IMR-90 (cell line): ENCODE measurements at regions not wholly inside any gene's neighbourhood (a gene's known extent, or its start where the extent isn't known, plus 50 kb on each side); places are given as distances from the start of the nearest gene placed in this dataset.

Experiments
- ATAC-seq: fragments of 200-7000 bp; cut with Tn5 transposase; 2 replicates; pipeline ENCODE4 v1.9.1; 2020; ENCODE audit warnings: low read depth, mild to moderate bottlenecking, moderate library complexity
- BruUV-seq: library from RNA; stranded (reverse); fragments of 400-500 nt; replicated peaks from 2 replicates; lab custom pipeline; 2021; lab: Mats Ljungman, UMichigan
- CTCF ChIA-PET: fragments of 300-600 bp; formaldehyde crosslinking; extraction: SDS; loops from one replicate; lab custom pipeline; 2021; ENCODE audit warnings: antibody characterized with exemption; lab: Yijun Ruan, JAX
- POLR2A ChIA-PET: fragments of 300-600 bp; sonication (Branson Sonifier 250); formaldehyde crosslinking; loops from one replicate; lab custom pipeline; 2022; ENCODE audit warnings: antibody characterized with exemption; ENCODE audit not compliant: unreplicated experiment; lab: Charles Lee
- DNase-seq: peaks from one replicate; pipeline ENCODE4 v3.0.0; 2013
- H2AFZ ChIP-seq: replicated peaks from 2 replicates; pipeline ENCODE3; 2013; ENCODE audit warnings: low read length, mild to moderate bottlenecking; ENCODE audit not compliant: poor library complexity
- H2AK5ac ChIP-seq: 2 replicates; pipeline ENCODE4 v1.6.1; 2013; ENCODE audit warnings: low read depth, low read length, inconsistent platforms
- H2AK9ac ChIP-seq: replicated peaks from 2 replicates; pipeline ENCODE3; 2013; ENCODE audit warnings: mild to moderate bottlenecking, low read depth, low read length, moderate library complexity; ENCODE audit not compliant: poor library complexity
- H2BK120ac ChIP-seq: 2 replicates; pipeline ENCODE4 v1.6.1; 2013; ENCODE audit warnings: low read depth, low read length, inconsistent platforms
- H2BK15ac ChIP-seq: 3 replicates; pipeline ENCODE4 v1.6.1; 2013; ENCODE audit warnings: low read depth, low read length, inconsistent platforms
- H2BK20ac ChIP-seq: 2 replicates; pipeline ENCODE4 v1.6.1; 2013; ENCODE audit warnings: low read depth, mild to moderate bottlenecking, inconsistent platforms, low read length, moderate library complexity
- H2BK5ac ChIP-seq: 2 replicates; pipeline ENCODE4 v1.6.1; 2013; ENCODE audit warnings: mild to moderate bottlenecking, low read depth, low read length, inconsistent platforms; ENCODE audit not compliant: poor library complexity, severe bottlenecking
- H3K14ac ChIP-seq: replicated peaks from 2 replicates; pipeline ENCODE4 v1.6.1; 2013; ENCODE audit warnings: low read depth, low read length, inconsistent platforms
- H3K18ac ChIP-seq: 2 replicates; pipeline ENCODE4 v1.6.1; 2013; ENCODE audit warnings: low read depth, low read length, control low read depth
- H3K23ac ChIP-seq: 2 replicates; pipeline ENCODE4 v1.6.1; 2013; ENCODE audit warnings: low read depth, low read length, inconsistent platforms
- H3K27ac ChIP-seq: 2 replicates; pipeline ENCODE4 v1.5.1; 2013; ENCODE audit warnings: mild to moderate bottlenecking, control low read depth, low read length; ENCODE audit not compliant: insufficient read depth
- H3K27me3 ChIP-seq: 2 replicates; pipeline ENCODE4 v1.6.1; 2013; ENCODE audit warnings: low read length; ENCODE audit not compliant: control insufficient read depth, insufficient read depth
- H3K36me3 ChIP-seq: 2 replicates; pipeline ENCODE4 v1.6.1; 2013; ENCODE audit warnings: low read length, mixed read lengths; ENCODE audit not compliant: control insufficient read depth, insufficient read depth
- H3K4ac ChIP-seq: 2 replicates; pipeline ENCODE4 v1.6.1; 2013; ENCODE audit warnings: low read depth, low read length, inconsistent platforms
- H3K4me1 ChIP-seq: 2 replicates; pipeline ENCODE4 v1.6.1; 2013; ENCODE audit warnings: low read length, mixed read lengths; ENCODE audit not compliant: control insufficient read depth, insufficient read depth
- H3K4me2 ChIP-seq: 2 replicates; pipeline ENCODE4 v1.6.1; 2013; ENCODE audit warnings: low read depth, mild to moderate bottlenecking, control low read depth, low read length, moderate library complexity
- H3K4me3 ChIP-seq: 2 replicates; pipeline ENCODE4 v1.5.1; 2013; ENCODE audit warnings: low read depth, mild to moderate bottlenecking, control low read depth, low read length, moderate library complexity; ENCODE audit not compliant: insufficient read depth
- H3K56ac ChIP-seq: 2 replicates; pipeline ENCODE4 v1.6.1; 2013; ENCODE audit warnings: low read length, inconsistent platforms; ENCODE audit not compliant: insufficient read depth; ENCODE audit errors: extremely low read depth
- H3K79me1 ChIP-seq, 2 experiments: 2 replicates each; pipeline ENCODE4 v1.6.1; 2013; ENCODE audit warnings: low read length in 2 of 2, inconsistent platforms in 1 of 2, low read depth in 1 of 2
- H3K9ac ChIP-seq: 2 replicates; pipeline ENCODE4 v1.6.1; 2013; ENCODE audit warnings: low read depth, low read length, control low read depth
- H3K9me1 ChIP-seq: 2 replicates; pipeline ENCODE4 v1.6.1; 2013; ENCODE audit warnings: low read length, inconsistent platforms; ENCODE audit not compliant: insufficient read depth
- H3K9me3 ChIP-seq: 2 replicates; pipeline ENCODE4 v1.6.1; 2013; ENCODE audit warnings: low read length; ENCODE audit not compliant: control insufficient read depth, insufficient read depth
- H4K20me1 ChIP-seq: 2 replicates; pipeline ENCODE4 v1.6.1; 2013; ENCODE audit warnings: low read length, inconsistent platforms; ENCODE audit not compliant: insufficient read depth
- H4K5ac ChIP-seq: 2 replicates; pipeline ENCODE4 v1.6.1; 2013; ENCODE audit warnings: mild to moderate bottlenecking, low read depth, low read length, control low read depth
- H4K8ac ChIP-seq, 2 experiments: 2 replicates each; pipeline ENCODE4 v1.6.1; 2013; ENCODE audit warnings: low read depth in 2 of 2, low read length in 2 of 2, control low read depth in 1 of 2, inconsistent platforms in 1 of 2
- H4K91ac ChIP-seq: 2 replicates; pipeline ENCODE4 v1.6.1; 2013; ENCODE audit warnings: low read depth, low read length, inconsistent platforms; ENCODE audit not compliant: insufficient read depth
- RCOR1 ChIP-seq: IDR thresholded peaks from 2 replicates; pipeline ENCODE4 v1.6.1; 2012; ENCODE audit warnings: mild to moderate bottlenecking, low read length, improper control_type of control experiment; ENCODE audit not compliant: insufficient replicate concordance
- SMC3 ChIP-seq: fragments of 150-350 bp; IDR thresholded peaks from 2 replicates; pipeline ENCODE4 v1.6.1; 2016; ENCODE audit warnings: low read depth, mild to moderate bottlenecking, antibody characterized with exemption, low read length, moderate library complexity
- WGBS, 2 experiments: methylation state at CpG; one replicate each; pipeline versions ENCODE4 v1.1.5 to v1.1.7; 2013; ENCODE audit warnings: missing lambda C conversion rate in 2 of 2; ENCODE audit not compliant: insufficient read length in 1 of 2; ENCODE audit errors: extremely low coverage in 2 of 2; 5-methylcytosine and 5-hydroxymethylcytosine counted together
- dilution Hi-C: fragments of 300-500 bp; cut with HindIII; formaldehyde crosslinking; loops from one replicate; pipeline ENCODE4 v1.14.3; 2018; ENCODE audit warnings: low sequenced_read_pairs; ENCODE audit not compliant: unreplicated experiment
- in situ Hi-C: fragments of 300-500 bp; cut with MboI; formaldehyde crosslinking; loops from 3 replicates; pipeline ENCODE4 v1.14.3; 2019; ENCODE audit warnings: low sequenced_read_pairs, inconsistent platforms, mixed read lengths
- intact Hi-C: fragments of 100-400 bp; cut with micrococcal nuclease; formaldehyde crosslinking; loops from 2 replicates; pipeline ENCODE4 v1.10.0; 2022

DNA sequence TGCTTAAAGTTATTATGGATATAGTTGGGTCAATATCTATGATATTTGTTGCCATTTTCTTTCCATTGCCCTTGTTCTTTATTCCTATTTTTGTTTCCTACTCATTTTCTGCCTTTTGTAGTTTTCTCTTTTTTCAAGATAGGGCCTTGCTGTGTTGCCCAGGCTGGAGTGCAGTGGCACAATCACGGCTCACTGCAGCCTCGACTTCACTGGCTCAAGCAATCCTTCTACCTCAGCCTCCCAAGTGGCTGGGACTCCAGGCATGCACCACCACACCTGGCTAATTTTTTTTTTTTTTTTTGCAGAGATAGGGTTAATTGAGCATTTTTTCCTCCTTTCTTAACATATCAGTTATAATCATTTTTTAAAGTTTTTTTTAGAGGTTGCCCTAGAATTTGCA is 92.7 kb downstream of the TOMM20 start:
- CTCF ChIA-PET = no interaction called here
- BruUV-seq = no TSS peak
- TF ChIP-seq RCOR1 = no peak
- no peak for TF ChIP-seq SMC3

More for the DNA sequence above, 92.7 kb downstream of the TOMM20 start:
- H2AFZ ChIP-seq = no peak overlapping the region
- H3K9me3 ChIP-seq = peaks cover 6% of the 10 kb centered on the region
- H3K56ac ChIP-seq = no peak overlapping the region
- POLR2A ChIA-PET = no interaction called here
- no peak overlapping the region for H3K4me2 ChIP-seq
- no peak overlapping the region for H3K14ac ChIP-seq
- DNase-seq (no peak), ATAC-seq (no peak)
- H2BK120ac ChIP-seq = no peak overlapping the region
- no peak overlapping the region for H3K4me3 ChIP-seq
- no peak overlapping the region for H2AK9ac ChIP-seq
- H3K27me3 ChIP-seq = no peaks in the 10 kb centered on the region
- H4K5ac ChIP-seq = no peak overlapping the region
- H3K4ac ChIP-seq = no peak overlapping the region
- dilution Hi-C loops = no loop called here
- no peak overlapping the region for H4K91ac ChIP-seq
- no peaks in the 10 kb centered on the region for H3K79me1 ChIP-seq
- no peak overlapping the region for H2BK5ac ChIP-seq
- H2BK20ac ChIP-seq = no peak overlapping the region
- no peaks in the 10 kb centered on the region for H3K4me1 ChIP-seq
- in situ Hi-C loops = no loop called here
- H4K8ac ChIP-seq = no peak overlapping the region
- no peak overlapping the region for H3K18ac ChIP-seq
- H4K20me1 ChIP-seq = no peaks in the 10 kb centered on the region
- WGBS, 2 experiments = no CpG with 5 or more reads among the region's 2 CpGs
- H3K27ac ChIP-seq = no peak overlapping the region
- no peaks in the 10 kb centered on the region for H3K36me3 ChIP-seq
- no peak overlapping the region for H3K9ac ChIP-seq
- H3K23ac ChIP-seq = no peak overlapping the region
- H2BK15ac ChIP-seq = no peak overlapping the region
- H3K9me1 ChIP-seq = no peaks in the 10 kb centered on the region; the same call in 1 of the 2 replicates
- intact Hi-C loops = no loop called here
- no peak overlapping the region for H2AK5ac ChIP-seq
